HL-60 (cell line): ENCODE measurements at regions not wholly inside any gene's neighbourhood (a gene's known extent, or its start where the extent isn't known, plus 50 kb on each side); places are given as distances from the start of the nearest gene placed in this dataset.

Experiments used
- DNase-seq, 2 experiments: peaks; one replicate each; pipeline ENCODE4 v3.0.0-alpha.2; 2010 to 2020; ENCODE audit warnings: low read depth in 1 of 2, low spot score in 1 of 2
- H3K27ac ChIP-seq: fragments of 250-450 bp; sonication (Bioruptor Pico); replicated peaks from 2 replicates; pipeline ENCODE4 v1.5.1; 2020; ENCODE audit warnings: mild to moderate bottlenecking, moderate library complexity
- H3K27me3 ChIP-seq: fragments of 250-450 bp; sonication (Bioruptor Pico); 2 replicates; pipeline ENCODE4 v1.5.1; 2021; ENCODE audit warnings: mild to moderate bottlenecking, moderate library complexity; ENCODE audit not compliant: insufficient read depth, poor library complexity, severe bottlenecking
- H3K4me3 ChIP-seq: replicated peaks from 2 replicates; pipeline ENCODE4 v1.5.1; 2011; ENCODE audit warnings: mild to moderate bottlenecking, control low read depth, low read length; ENCODE audit not compliant: insufficient read depth
- CTCF ChIP-seq: IDR thresholded peaks from one replicate; pipeline ENCODE4 v1.5.1; 2011; ENCODE audit warnings: low read length, control low read depth, inconsistent platforms; ENCODE audit not compliant: insufficient read depth
- GABPA ChIP-seq: IDR thresholded peaks from 2 replicates; pipeline ENCODE4 v1.6.1; 2012; ENCODE audit warnings: low read depth
- POLR2AphosphoS5 ChIP-seq: IDR thresholded peaks from 2 replicates; pipeline ENCODE4 v1.6.1; 2012; ENCODE audit warnings: low read depth
- SPI1 ChIP-seq: IDR thresholded peaks from 2 replicates; pipeline ENCODE4 v1.6.1; 2012; ENCODE audit warnings: low read depth, mild to moderate bottlenecking, borderline replicate concordance
- TF ChIP-seq, protein P1 (sequence below): IDR thresholded peaks from 2 replicates; pipeline ENCODE4 v1.6.1; 2012; ENCODE audit warnings: low read depth; ENCODE audit not compliant: insufficient replicate concordance

GRCh38 chr2:62406573-62407043, 99.4 kb downstream of the TMEM17 start:
- Histone ChIP-seq H3K27me3 (no peaks in the 10 kb centered on the region), H3K27ac (no peak overlapping the region), H3K4me3 (no peak overlapping the region)
- no peak for DNase-seq
- TF ChIP-seq GABPA (no peak), POLR2AphosphoS5 (no peak), CTCF (no peak), SPI1 (no peak)
- TF ChIP-seq, protein P1, sequence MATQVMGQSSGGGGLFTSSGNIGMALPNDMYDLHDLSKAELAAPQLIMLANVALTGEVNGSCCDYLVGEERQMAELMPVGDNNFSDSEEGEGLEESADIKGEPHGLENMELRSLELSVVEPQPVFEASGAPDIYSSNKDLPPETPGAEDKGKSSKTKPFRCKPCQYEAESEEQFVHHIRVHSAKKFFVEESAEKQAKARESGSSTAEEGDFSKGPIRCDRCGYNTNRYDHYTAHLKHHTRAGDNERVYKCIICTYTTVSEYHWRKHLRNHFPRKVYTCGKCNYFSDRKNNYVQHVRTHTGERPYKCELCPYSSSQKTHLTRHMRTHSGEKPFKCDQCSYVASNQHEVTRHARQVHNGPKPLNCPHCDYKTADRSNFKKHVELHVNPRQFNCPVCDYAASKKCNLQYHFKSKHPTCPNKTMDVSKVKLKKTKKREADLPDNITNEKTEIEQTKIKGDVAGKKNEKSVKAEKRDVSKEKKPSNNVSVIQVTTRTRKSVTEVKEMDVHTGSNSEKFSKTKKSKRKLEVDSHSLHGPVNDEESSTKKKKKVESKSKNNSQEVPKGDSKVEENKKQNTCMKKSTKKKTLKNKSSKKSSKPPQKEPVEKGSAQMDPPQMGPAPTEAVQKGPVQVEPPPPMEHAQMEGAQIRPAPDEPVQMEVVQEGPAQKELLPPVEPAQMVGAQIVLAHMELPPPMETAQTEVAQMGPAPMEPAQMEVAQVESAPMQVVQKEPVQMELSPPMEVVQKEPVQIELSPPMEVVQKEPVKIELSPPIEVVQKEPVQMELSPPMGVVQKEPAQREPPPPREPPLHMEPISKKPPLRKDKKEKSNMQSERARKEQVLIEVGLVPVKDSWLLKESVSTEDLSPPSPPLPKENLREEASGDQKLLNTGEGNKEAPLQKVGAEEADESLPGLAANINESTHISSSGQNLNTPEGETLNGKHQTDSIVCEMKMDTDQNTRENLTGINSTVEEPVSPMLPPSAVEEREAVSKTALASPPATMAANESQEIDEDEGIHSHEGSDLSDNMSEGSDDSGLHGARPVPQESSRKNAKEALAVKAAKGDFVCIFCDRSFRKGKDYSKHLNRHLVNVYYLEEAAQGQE = no peak

DNA sequence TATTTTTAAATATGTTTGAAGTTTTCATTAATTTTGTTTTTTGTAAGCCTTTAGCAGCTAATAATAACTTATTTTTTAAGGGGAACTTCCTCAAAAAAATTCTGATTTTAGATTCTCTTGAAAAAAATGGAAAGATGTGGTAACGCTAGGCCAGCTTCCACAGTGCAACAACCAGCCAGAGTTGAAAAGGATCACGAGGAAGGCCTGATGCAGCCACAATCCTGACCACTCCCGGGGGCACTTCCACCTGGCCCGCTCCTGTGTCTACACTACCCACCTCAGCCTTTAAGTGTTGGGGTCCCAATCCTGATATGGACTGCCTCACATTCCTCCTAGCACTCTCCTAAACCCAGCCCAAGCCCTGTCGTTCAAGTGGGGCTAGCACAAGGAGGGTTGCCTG, 101.1 kb downstream of the TMEM17 start:
- Histone ChIP-seq H3K27ac (no peak overlapping the region), H3K4me3 (no peak overlapping the region), H3K27me3 (no peaks in the 10 kb centered on the region)
- peak in 1 of 2 experiments; percentile 43 for DNase-seq
- TF ChIP-seq GABPA (no peak), SPI1 (no peak; the same call in 1 of the 2 replicates)

GRCh38 chr2:62402156-62402555, 103.8 kb downstream of the TMEM17 start:
- Histone ChIP-seq H3K27ac (no peak overlapping the region), H3K27me3 (no peaks in the 10 kb centered on the region), H3K4me3 (no peak overlapping the region)
- DNase-seq = no peak
- TF ChIP-seq POLR2AphosphoS5 = no peak
- no peak for TF ChIP-seq CTCF
- no peak for TF ChIP-seq GABPA
- TF ChIP-seq, protein P1 = no peak
- no peak for TF ChIP-seq SPI1

DNA sequence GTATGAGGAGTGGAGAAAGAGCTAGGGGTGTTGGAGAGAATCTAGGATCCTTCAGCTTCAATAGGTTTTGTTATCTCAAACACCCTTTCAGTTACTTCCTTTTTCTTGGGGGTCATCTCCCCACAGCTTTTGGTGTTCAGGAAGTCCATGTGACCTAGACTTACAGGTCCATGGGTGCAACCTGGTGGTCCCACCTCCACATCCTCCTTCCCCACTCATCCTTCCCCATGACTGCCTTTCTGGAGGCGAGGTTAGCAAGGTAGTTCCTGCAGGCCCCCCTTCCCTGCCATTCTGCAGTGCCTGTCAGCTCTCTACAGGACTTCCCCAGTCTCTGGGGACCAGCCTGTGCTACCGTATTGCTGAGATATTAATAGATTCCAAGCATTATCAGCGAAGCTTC, 107.6 kb downstream of the TMEM17 start:
- H3K27me3 ChIP-seq = no peaks in the 10 kb centered on the region
- TF ChIP-seq CTCF (no peak), GABPA (no peak), POLR2AphosphoS5 (no peak), SPI1 (no peak)
- TF ChIP-seq, protein P1 = no peak
- no peak overlapping the region; the same call in 1 of the 2 replicates for H3K27ac ChIP-seq
- no peak overlapping the region for H3K4me3 ChIP-seq
- peak in 1 of 2 experiments; percentile 10 for DNase-seq
